Activated CD4-positive, alpha-beta T cell treated with anti-CD3 and anti-CD28 coated beads for 36 hours (primary cell): ENCODE measurements at regions not wholly inside any gene's neighbourhood (a gene's known extent, or its start where the extent isn't known, plus 50 kb on each side); places are given as distances from the start of the nearest gene placed in this dataset.
"Not testable (repeated sequence)": the region's sequence is repeated elsewhere in the genome, so short reads cannot be mapped to it uniquely, and the experiment has no call there.

Source experiments
- ATAC-seq: fragments of 200-7000 bp; cut with Tn5 transposase; one replicate; pipeline ENCODE4 v1.10.0; 2021; ENCODE audit warnings: mild to moderate bottlenecking, moderate library complexity
- CTCF ChIA-PET: fragments of 350-600 bp; sonication (Branson Sonifier 250); formaldehyde crosslinking; loops from one replicate; lab custom pipeline; 2021; ENCODE audit warnings: antibody characterized with exemption; lab: Charles Lee
- POLR2A ChIA-PET: fragments of 350-600 bp; sonication (Branson Sonifier 250); formaldehyde crosslinking; loops from one replicate; lab custom pipeline; 2021; ENCODE audit warnings: antibody characterized with exemption, inconsistent platforms; lab: Charles Lee
- DNase-seq: peaks from one replicate; pipeline ENCODE4 v3.0.0-alpha.2; 2020
- H3K27ac Mint-ChIP-seq: one replicate; pipeline ENCODE4 v1.8.0; 2021; ENCODE audit warnings: mixed read lengths
- H3K27me3 Mint-ChIP-seq: one replicate; pipeline ENCODE4 v1.8.0; 2021; ENCODE audit warnings: mixed read lengths
- H3K36me3 Mint-ChIP-seq: one replicate; pipeline ENCODE4 v1.8.0; 2021; ENCODE audit warnings: low read depth, mixed read lengths
- H3K4me1 Mint-ChIP-seq: one replicate; pipeline ENCODE4 v1.8.0; 2021; ENCODE audit warnings: mixed read lengths
- H3K4me3 Mint-ChIP-seq: one replicate; pipeline ENCODE4 v1.8.0; 2021; ENCODE audit warnings: mild to moderate bottlenecking, moderate library complexity, mixed read lengths
- H3K9me3 Mint-ChIP-seq: one replicate; pipeline ENCODE4 v1.8.0; 2021; ENCODE audit warnings: low read depth, mixed read lengths
- intact Hi-C, 2 experiments: fragments of 100-400 bp; cut with DNase I in 1 of 2; cut with micrococcal nuclease in 1 of 2; formaldehyde crosslinking; loops; one replicate each; pipeline versions ENCODE4 v1.14.2 to v1.15.1; 2022 to 2024; cut with DNase I, micrococcal nuclease

GRCh38 chr6:77318256-77318655 lies 145.0 kb downstream of the HTR1B start:
- no peak for DNase-seq
- H3K4me3 Mint-ChIP-seq = no peak overlapping the region
- no peak overlapping the region for H3K27ac Mint-ChIP-seq
- no peaks in the 10 kb centered on the region for H3K27me3 Mint-ChIP-seq
- peaks cover 11% of the 10 kb centered on the region for H3K9me3 Mint-ChIP-seq
- ATAC-seq = no peak
- intact Hi-C loops = no loop called here
- CTCF ChIA-PET = no interaction called here
- POLR2A ChIA-PET = no interaction called here
- no peaks in the 10 kb centered on the region for H3K36me3 Mint-ChIP-seq
- H3K4me1 Mint-ChIP-seq = no peaks in the 10 kb centered on the region

DNA sequence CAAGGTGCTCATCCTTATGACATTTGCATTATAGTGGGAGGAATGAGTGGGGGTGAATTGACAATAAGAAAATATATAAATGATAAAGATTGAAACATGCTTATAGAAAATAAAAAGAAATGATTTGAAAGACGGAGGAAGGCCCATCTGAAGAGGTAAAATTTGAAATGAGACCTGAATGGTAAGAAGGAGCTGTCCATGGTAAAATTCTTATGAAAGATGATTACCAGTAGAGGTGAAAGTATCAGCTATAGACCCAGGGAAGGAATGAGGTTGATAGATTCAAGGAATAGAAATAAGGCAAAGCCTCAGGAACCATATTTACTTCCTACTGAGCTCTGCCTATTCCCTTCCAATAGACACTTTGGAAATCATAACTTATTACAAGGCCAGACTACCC lies 149.7 kb downstream of the HTR1B start:
- no peak overlapping the region for H3K4me3 Mint-ChIP-seq
- H3K4me1 Mint-ChIP-seq = no peaks in the 10 kb centered on the region
- intact Hi-C loops = no loop called here
- no peaks in the 10 kb centered on the region for H3K27me3 Mint-ChIP-seq
- DNase-seq (no peak), ATAC-seq (no peak)
- CTCF ChIA-PET = interaction anchor here (0.6 kb wide), 1 partner anchor 33 kb away, joined by 3 read pairs; no protein-coding TSS in a partner anchor
- H3K27ac Mint-ChIP-seq = no peak overlapping the region
- no peaks in the 10 kb centered on the region for H3K36me3 Mint-ChIP-seq
- POLR2A ChIA-PET = no interaction called here
- H3K9me3 Mint-ChIP-seq = peaks cover 6% of the 10 kb centered on the region

GRCh38 chr6:77299931-77300330 lies 163.4 kb downstream of the HTR1B start:
- CTCF ChIA-PET = no interaction called here
- intact Hi-C loops = no loop called here
- POLR2A ChIA-PET = no interaction called here
- ATAC-seq = no peak
- Mint-ChIP-seq H3K27me3 (no peaks in the 10 kb centered on the region), H3K36me3 (no peaks in the 10 kb centered on the region), H3K4me1 (no peaks in the 10 kb centered on the region), H3K27ac (no peak overlapping the region), H3K4me3 (no peak overlapping the region), H3K9me3 (peaks cover 6% of the 10 kb centered on the region)
- no peak for DNase-seq

DNA sequence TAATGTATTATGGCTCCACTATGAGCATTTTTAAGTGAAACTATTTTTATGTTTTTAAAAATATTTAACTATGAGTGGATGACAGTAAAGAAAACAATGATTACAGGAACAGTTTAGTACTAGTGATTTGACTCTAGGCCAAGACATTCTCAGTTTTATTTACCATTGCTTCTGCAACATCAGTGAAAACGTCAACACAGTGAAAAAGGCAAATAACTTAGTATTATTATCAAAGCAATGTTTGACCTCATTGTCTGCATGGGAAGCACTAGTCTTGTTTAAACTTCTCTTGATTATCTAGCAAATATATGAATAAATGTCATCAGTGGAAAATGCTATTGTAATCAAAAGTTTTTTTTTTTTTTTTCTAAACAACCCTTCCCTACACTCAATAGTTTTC lies 165.0 kb downstream of the HTR1B start:
- intact Hi-C loops = no loop called here

GRCh38 chr6:77292564-77293546 lies 170.4 kb downstream of the HTR1B start:
- ChIA-PET POLR2A (no interaction called here), CTCF (no interaction called here)
- Mint-ChIP-seq H3K36me3 (no peaks in the 10 kb centered on the region), H3K27ac (no peak overlapping the region), H3K4me1 (no peaks in the 10 kb centered on the region), H3K27me3 (no peaks in the 10 kb centered on the region), H3K9me3 (peaks cover 14% of the 10 kb centered on the region), H3K4me3 (no peak overlapping the region)
- no peak for ATAC-seq
- no peak for DNase-seq
- intact Hi-C loops = no loop called here

More for the DNA sequence above, 165.0 kb downstream of the HTR1B start:
- Mint-ChIP-seq H3K27ac (no peak overlapping the region), H3K4me3 (no peak overlapping the region), H3K27me3 (no peaks in the 10 kb centered on the region), H3K9me3 (peaks cover 7% of the 10 kb centered on the region), H3K36me3 (no peaks in the 10 kb centered on the region), H3K4me1 (no peaks in the 10 kb centered on the region)
- ChIA-PET CTCF (no interaction called here), POLR2A (interaction anchor here (0.7 kb wide), 1 partner anchor 1088 kb away, joined by 3 read pairs; no protein-coding TSS in a partner anchor)
- ATAC-seq (no peak), DNase-seq (no peak)

DNA sequence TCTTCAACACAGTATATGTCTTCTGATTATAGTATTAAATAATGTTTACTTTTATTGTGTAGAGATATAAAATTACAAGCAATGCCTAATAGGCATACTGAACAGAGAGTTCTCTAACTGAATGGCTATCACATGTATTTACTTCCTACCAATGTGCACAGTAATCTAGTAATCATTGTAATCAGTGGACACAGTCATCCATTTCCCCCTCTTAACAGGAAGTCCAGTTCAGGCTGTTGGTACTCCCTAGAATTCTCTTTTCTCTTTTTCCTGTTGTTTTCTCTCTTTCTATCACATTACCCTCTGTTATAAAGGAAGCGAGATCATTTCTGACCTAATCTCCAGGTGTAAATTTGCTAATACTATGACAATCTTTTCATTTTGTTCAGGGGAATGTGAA lies 172.5 kb downstream of the HTR1B start:
- H3K9me3 Mint-ChIP-seq = peaks cover 9% of the 10 kb centered on the region
- ChIA-PET CTCF (no interaction called here), POLR2A (no interaction called here)
- no peaks in the 10 kb centered on the region for H3K4me1 Mint-ChIP-seq
- H3K36me3 Mint-ChIP-seq = no peaks in the 10 kb centered on the region
- intact Hi-C loops = no loop called here
- no peak for DNase-seq
- no peak overlapping the region for H3K27ac Mint-ChIP-seq
- H3K4me3 Mint-ChIP-seq = no peak overlapping the region
- no peak for ATAC-seq
- no peaks in the 10 kb centered on the region for H3K27me3 Mint-ChIP-seq

DNA sequence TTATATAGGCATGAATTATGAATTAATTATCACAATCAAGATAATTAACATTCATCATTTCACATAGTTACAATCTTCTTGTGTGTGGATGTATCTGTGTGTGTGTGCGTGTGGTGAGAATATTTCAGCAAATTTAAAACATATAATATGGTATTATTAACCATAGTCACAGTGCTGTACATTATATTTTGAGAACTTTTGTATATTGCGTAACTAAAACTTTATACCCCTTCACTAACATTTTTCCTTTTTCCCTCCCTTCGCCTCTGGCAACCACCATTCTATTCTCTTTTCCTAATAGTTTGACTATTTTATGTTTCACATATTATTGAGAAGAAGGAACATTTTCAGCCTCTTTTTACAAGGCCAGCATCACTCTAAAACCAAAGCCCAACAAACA lies 176.8 kb downstream of the HTR1B start:
- DNase-seq = no peak
- Mint-ChIP-seq H3K27me3 (no peaks in the 10 kb centered on the region), H3K27ac (no peak overlapping the region), H3K36me3 (no peaks in the 10 kb centered on the region), H3K9me3 (peaks cover 5% of the 10 kb centered on the region), H3K4me3 (no peak overlapping the region), H3K4me1 (no peaks in the 10 kb centered on the region)
- ChIA-PET POLR2A (no interaction called here), CTCF (no interaction called here)
- intact Hi-C loops = no loop called here
- no peak for ATAC-seq

DNA sequence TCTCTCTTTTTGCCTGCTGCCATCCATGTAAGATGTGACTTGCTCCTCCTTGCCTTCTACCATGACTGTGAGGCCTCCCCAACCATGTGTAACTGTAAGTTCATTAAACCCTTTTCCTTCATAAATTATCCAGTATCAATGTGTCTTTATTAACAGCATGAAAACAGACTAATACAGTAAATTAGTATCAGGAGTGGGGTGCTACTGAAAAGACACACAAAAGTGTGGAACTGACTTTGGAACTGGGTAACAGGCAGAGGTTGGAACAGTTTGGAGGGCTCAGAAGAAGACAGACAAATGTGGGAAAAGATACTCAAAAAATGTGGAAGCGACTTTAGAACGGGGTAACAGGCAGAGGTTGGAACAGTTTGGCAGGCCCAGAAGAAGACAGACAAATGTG lies 189.4 kb downstream of the HTR1B start:
- ChIA-PET CTCF (no interaction called here), POLR2A (no interaction called here)
- ATAC-seq (no peak), DNase-seq (no peak)
- no peaks in the 10 kb centered on the region for H3K4me1 Mint-ChIP-seq
- no peak overlapping the region for H3K4me3 Mint-ChIP-seq
- no peaks in the 10 kb centered on the region for H3K27me3 Mint-ChIP-seq
- peaks cover 10% of the 10 kb centered on the region for H3K9me3 Mint-ChIP-seq
- intact Hi-C loops = no loop called here
- H3K36me3 Mint-ChIP-seq = no peaks in the 10 kb centered on the region
- no peak overlapping the region for H3K27ac Mint-ChIP-seq

- ATAC-seq (no peak), DNase-seq (no peak)
- no peak overlapping the region for H3K27ac Mint-ChIP-seq
- H3K4me3 Mint-ChIP-seq = no peak overlapping the region
- intact Hi-C loops = no loop called here
- POLR2A ChIA-PET = no interaction called here
- H3K4me1 Mint-ChIP-seq = no peaks in the 10 kb centered on the region
- no peaks in the 10 kb centered on the region for H3K27me3 Mint-ChIP-seq
- peaks cover 8% of the 10 kb centered on the region for H3K9me3 Mint-ChIP-seq
- H3K36me3 Mint-ChIP-seq = no peaks in the 10 kb centered on the region
- CTCF ChIA-PET = no interaction called here
Measured at GRCh38 chr6:77264970-77265369, 198.3 kb downstream of the HTR1B start.

- Mint-ChIP-seq H3K27ac (no peak overlapping the region), H3K4me1 (no peaks in the 10 kb centered on the region), H3K27me3 (no peaks in the 10 kb centered on the region), H3K9me3 (peaks cover 12% of the 10 kb centered on the region), H3K4me3 (no peak overlapping the region), H3K36me3 (no peaks in the 10 kb centered on the region)
- no peak for DNase-seq
- intact Hi-C loops = no loop called here
- ATAC-seq = no peak
- POLR2A ChIA-PET = no interaction called here
- CTCF ChIA-PET = interaction anchor here (0.8 kb wide), 1 partner anchor 279 kb away, joined by 3 read pairs; no protein-coding TSS in a partner anchor
Measured at GRCh38 chr6:77263003-77263402, 200.3 kb downstream of the HTR1B start.

GRCh38 chr6:77251801-77252200 lies 211.5 kb downstream of the HTR1B start:
- DNase-seq, H3K4me1 Mint-ChIP-seq, ATAC-seq, H3K4me3 Mint-ChIP-seq, H3K27me3 Mint-ChIP-seq, H3K36me3 Mint-ChIP-seq, H3K27ac Mint-ChIP-seq, intact Hi-C loops, CTCF ChIA-PET, POLR2A ChIA-PET: not testable (repeated sequence)
- peaks cover 20% of the 10 kb centered on the region for H3K9me3 Mint-ChIP-seq

DNA sequence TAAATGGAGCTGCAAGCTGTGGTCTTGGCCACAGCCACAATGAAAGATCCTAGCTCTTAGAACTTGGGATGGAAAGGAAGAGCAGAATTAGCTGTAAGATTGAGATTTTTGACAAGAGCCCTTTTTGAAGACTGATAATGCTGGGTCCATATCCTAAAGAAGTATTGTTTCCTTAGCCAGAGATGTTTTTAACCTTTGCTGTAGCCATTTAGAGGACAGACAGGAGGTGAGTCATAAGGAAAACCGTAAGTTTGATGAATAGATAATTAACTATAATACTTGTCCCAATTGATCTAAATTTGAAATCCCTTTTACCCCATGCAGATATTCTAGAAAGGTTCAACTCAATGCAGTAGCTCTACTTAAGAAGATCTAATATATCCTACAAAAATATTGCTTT lies 213.7 kb downstream of the HTR1B start:
- CTCF ChIA-PET = no interaction called here
- Mint-ChIP-seq H3K27ac (no peak overlapping the region), H3K27me3 (no peaks in the 10 kb centered on the region), H3K9me3 (peaks cover 15% of the 10 kb centered on the region), H3K36me3 (peaks cover 2% of the 10 kb centered on the region), H3K4me3 (no peak overlapping the region), H3K4me1 (no peaks in the 10 kb centered on the region)
- intact Hi-C loops = no loop called here
- no peak for ATAC-seq
- POLR2A ChIA-PET = no interaction called here
- no peak for DNase-seq
